Mucosa of descending colon (tissue), 3 donors: ENCODE measurements at regions not wholly inside any gene's neighbourhood (a gene's known extent, or its start where the extent isn't known, plus 50 kb on each side); places are given as distances from the start of the nearest gene placed in this dataset.

Source experiments
- ATAC-seq: fragments of 200-7000 bp; cut with Tn5 transposase; one replicate; pipeline ENCODE4 v1.9.1; 2020; ENCODE audit warnings: mild to moderate bottlenecking, moderate library complexity
- DNase-seq, 3 donors: peaks; one replicate each; pipeline ENCODE4 v3.0.0-alpha.2; 2020
- H3K36me3 ChIP-seq: fragments of 200-600 bp; one replicate; pipeline ENCODE4 v1.8.0; 2021; ENCODE audit warnings: low read depth, mild to moderate bottlenecking
- H3K4me1 ChIP-seq: fragments of 200-600 bp; one replicate; pipeline ENCODE4 v1.8.0; 2021; ENCODE audit warnings: low read depth, mild to moderate bottlenecking
- H3K4me3 ChIP-seq: fragments of 200-600 bp; one replicate; pipeline ENCODE4 v1.8.0; 2021; ENCODE audit warnings: mild to moderate bottlenecking
- H3K9me3 ChIP-seq: fragments of 200-600 bp; one replicate; pipeline ENCODE4 v1.8.0; 2021; ENCODE audit warnings: mild to moderate bottlenecking
- intact Hi-C, 2 donors: fragments of 100-400 bp; cut with DNase I in 1 of 2; cut with micrococcal nuclease in 1 of 2; formaldehyde crosslinking; loops; one replicate each; pipeline versions ENCODE4 v1.11.0 to v1.11.1; 2022; cut with DNase I, micrococcal nuclease
- TF ChIP-seq, protein P1 (sequence below): fragments of 200-600 bp; IDR thresholded peaks from one replicate; pipeline ENCODE4 v1.8.0; 2022; ENCODE audit warnings: antibody characterized with exemption, mild to moderate bottlenecking
- donor health status: DM: no; HTN: no; CAD: no; lungs with moderate emphysema.
- donor health status: DM: no; HTN: no; CAD: no.
- donor health status: DM: no; HTN: yes; CAD: no.

- H3K9me3 ChIP-seq, result no peaks in the 10 kb centered on the region
- no peak for ATAC-seq
- no peak for DNase-seq
- H3K4me1 ChIP-seq, result no peaks in the 10 kb centered on the region
- H3K4me3 ChIP-seq, result no peak overlapping the region
- no peaks in the 10 kb centered on the region for H3K36me3 ChIP-seq
- TF ChIP-seq, protein P1, sequence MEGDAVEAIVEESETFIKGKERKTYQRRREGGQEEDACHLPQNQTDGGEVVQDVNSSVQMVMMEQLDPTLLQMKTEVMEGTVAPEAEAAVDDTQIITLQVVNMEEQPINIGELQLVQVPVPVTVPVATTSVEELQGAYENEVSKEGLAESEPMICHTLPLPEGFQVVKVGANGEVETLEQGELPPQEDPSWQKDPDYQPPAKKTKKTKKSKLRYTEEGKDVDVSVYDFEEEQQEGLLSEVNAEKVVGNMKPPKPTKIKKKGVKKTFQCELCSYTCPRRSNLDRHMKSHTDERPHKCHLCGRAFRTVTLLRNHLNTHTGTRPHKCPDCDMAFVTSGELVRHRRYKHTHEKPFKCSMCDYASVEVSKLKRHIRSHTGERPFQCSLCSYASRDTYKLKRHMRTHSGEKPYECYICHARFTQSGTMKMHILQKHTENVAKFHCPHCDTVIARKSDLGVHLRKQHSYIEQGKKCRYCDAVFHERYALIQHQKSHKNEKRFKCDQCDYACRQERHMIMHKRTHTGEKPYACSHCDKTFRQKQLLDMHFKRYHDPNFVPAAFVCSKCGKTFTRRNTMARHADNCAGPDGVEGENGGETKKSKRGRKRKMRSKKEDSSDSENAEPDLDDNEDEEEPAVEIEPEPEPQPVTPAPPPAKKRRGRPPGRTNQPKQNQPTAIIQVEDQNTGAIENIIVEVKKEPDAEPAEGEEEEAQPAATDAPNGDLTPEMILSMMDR, result no peak
- intact Hi-C loops, result no loop called here
Measured at GRCh38 chr9:115799734-115800133, 353.9 kb upstream of the PAPPA start.

DNA sequence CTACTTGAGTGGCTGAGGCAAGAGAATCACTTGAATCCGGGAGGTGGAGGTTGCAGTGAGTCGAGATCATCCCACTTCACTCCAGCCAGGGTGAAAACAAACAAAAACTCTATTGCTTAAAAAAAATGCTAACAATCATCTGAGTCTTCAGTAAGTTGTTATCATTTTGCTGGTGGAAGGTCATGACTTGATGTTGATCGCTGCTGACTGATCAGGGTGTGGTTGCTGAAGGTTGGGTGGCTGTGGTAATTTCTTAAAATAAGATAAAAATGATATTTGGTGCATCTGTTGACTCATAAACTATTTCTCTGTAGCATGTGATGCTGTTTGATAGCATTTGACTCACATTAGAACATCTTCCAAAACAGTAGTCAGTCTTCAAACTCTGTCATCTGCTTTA lies 349.4 kb upstream of the PAPPA start:
- Histone ChIP-seq H3K4me1 (no peaks in the 10 kb centered on the region), H3K36me3 (no peaks in the 10 kb centered on the region), H3K4me3 (no peak overlapping the region), H3K9me3 (no peaks in the 10 kb centered on the region)
- ATAC-seq (no peak), DNase-seq (no peak)
- intact Hi-C loops, result no loop called here
- TF ChIP-seq, protein P1, result no peak

DNA sequence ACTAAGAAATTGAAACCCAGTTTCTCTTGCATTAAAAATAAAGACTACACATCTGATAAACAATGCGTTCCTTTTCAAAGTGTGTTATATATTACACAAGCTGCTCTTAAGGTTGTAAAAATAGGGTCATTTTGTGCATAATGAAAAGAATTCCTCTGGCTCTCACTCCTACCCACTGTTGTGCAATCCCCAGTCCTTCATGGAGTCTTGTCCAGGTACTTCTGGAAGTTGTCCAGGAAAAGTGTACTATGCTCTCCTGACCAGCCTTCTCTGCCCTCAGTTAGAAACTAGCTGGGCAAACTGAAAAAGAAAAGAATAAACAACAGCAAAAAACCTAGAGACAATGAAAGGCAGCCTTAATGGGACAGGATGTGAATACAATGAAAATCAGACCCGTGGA lies 345.5 kb upstream of the PAPPA start:
- intact Hi-C loops, result no loop called here
- Histone ChIP-seq H3K4me3 (no peak overlapping the region), H3K9me3 (no peaks in the 10 kb centered on the region), H3K4me1 (no peaks in the 10 kb centered on the region), H3K36me3 (no peaks in the 10 kb centered on the region)
- TF ChIP-seq, protein P1, result no peak
- ATAC-seq (no peak), DNase-seq (no peak)

- Histone ChIP-seq H3K36me3 (no peaks in the 10 kb centered on the region), H3K4me1 (no peaks in the 10 kb centered on the region), H3K4me3 (no peak overlapping the region), H3K9me3 (no peaks in the 10 kb centered on the region)
- TF ChIP-seq, protein P1, result no peak
- intact Hi-C loops, result no loop called here
- no peak for ATAC-seq
- DNase-seq, result peak in 1 of 3 donors; percentile 1
Measured at GRCh38 chr9:115808695-115809094, 344.9 kb upstream of the PAPPA start.

- ATAC-seq (no peak), DNase-seq (no peak)
- TF ChIP-seq, protein P1, result no peak
- Histone ChIP-seq H3K36me3 (no peaks in the 10 kb centered on the region), H3K4me1 (no peaks in the 10 kb centered on the region), H3K9me3 (no peaks in the 10 kb centered on the region), H3K4me3 (no peak overlapping the region)
- intact Hi-C loops, result no loop called here
Measured at GRCh38 chr9:115810166-115810565, 343.4 kb upstream of the PAPPA start.

DNA sequence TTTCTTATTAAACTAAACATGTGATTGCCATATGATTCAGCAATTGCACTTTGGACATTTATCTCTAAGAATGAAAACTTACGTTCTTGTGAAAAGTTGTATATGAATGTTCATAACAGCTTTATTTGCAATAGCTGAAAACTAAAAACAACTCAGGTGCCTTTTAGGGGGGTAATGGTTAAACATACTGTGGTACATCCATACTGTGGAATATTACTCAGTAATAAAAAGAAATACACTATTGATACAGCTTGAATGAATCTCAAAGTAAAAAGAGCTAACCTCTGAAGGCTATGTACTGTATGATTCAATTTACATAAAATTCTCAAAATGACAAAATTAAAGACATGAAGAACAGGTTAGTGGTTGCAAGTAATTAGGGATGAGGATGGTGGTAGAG lies 339.5 kb upstream of the PAPPA start:
- TF ChIP-seq, protein P1, result no peak
- no peak for ATAC-seq
- H3K4me3 ChIP-seq, result no peak overlapping the region
- no peaks in the 10 kb centered on the region for H3K4me1 ChIP-seq
- no peak for DNase-seq
- no peaks in the 10 kb centered on the region for H3K36me3 ChIP-seq
- H3K9me3 ChIP-seq, result no peaks in the 10 kb centered on the region
- intact Hi-C loops, result no loop called here
